DND-41 (cell line): ENCODE measurements at regions not wholly inside any gene's neighbourhood (a gene's known extent, or its start where the extent isn't known, plus 50 kb on each side); places are given as distances from the start of the nearest gene placed in this dataset.
"Not testable (repeated sequence)": the region's sequence is repeated elsewhere in the genome, so short reads cannot be mapped to it uniquely, and the experiment has no call there.

Experiments
- ATAC-seq: fragments of 200-7000 bp; cut with Tn5 transposase; 3 replicates; pipeline ENCODE4 v1.9.1; 2021; ENCODE audit warnings: low read depth; ENCODE audit not compliant: insufficient read depth
- DNase-seq: peaks from one replicate; pipeline ENCODE4 v3.0.0-alpha.2; 2020
- H2AFZ ChIP-seq: 2 replicates; pipeline ENCODE4 v1.6.0; 2012; ENCODE audit warnings: low read depth, low read length
- H3K27ac ChIP-seq: 2 replicates; pipeline ENCODE4 v1.5.1; 2012; ENCODE audit warnings: low read length, inconsistent platforms
- H3K27me3 ChIP-seq: fragments of 200-600 bp; sonication (generic); 2 replicates; pipeline ENCODE4 v1.6.0; 2012; ENCODE audit warnings: low read length, mild to moderate bottlenecking, inconsistent platforms; ENCODE audit not compliant: insufficient read depth, poor library complexity
- H3K36me3 ChIP-seq: 2 replicates; pipeline ENCODE4 v1.5.1; 2012; ENCODE audit warnings: low read length, inconsistent platforms; ENCODE audit not compliant: insufficient read depth
- H3K4me1 ChIP-seq: 2 replicates; pipeline ENCODE4 v1.5.1; 2012; ENCODE audit warnings: mild to moderate bottlenecking, low read length; ENCODE audit not compliant: insufficient read depth
- H3K4me2 ChIP-seq: 2 replicates; pipeline ENCODE4 v1.6.0; 2012; ENCODE audit warnings: mild to moderate bottlenecking, moderate library complexity, low read length, inconsistent platforms; ENCODE audit not compliant: insufficient read depth
- H3K4me3 ChIP-seq, 2 experiments: fragments of 200-600 bp in 1 of 2; shearing (Covaris generic) in 1 of 2; 2 replicates each; pipeline ENCODE4 v1.5.1; 2012 to 2016; ENCODE audit warnings: inconsistent platforms in 2 of 2, low read length in 2 of 2, mild to moderate bottlenecking in 2 of 2, low read depth in 1 of 2, moderate library complexity in 1 of 2
- H3K79me2 ChIP-seq: 2 replicates; pipeline ENCODE4 v1.6.0; 2012; ENCODE audit warnings: low read length, inconsistent platforms; ENCODE audit not compliant: insufficient read depth
- H3K9ac ChIP-seq: 2 replicates; pipeline ENCODE4 v1.6.0; 2012; ENCODE audit warnings: low read depth, mild to moderate bottlenecking, inconsistent platforms, low read length, moderate library complexity
- H3K9me3 ChIP-seq: 2 replicates; pipeline ENCODE4 v1.5.1; 2012; ENCODE audit warnings: low read length, moderate library complexity, mild to moderate bottlenecking, inconsistent platforms; ENCODE audit not compliant: insufficient read depth, severe bottlenecking
- H4K20me1 ChIP-seq: 2 replicates; pipeline ENCODE4 v1.6.0; 2012; ENCODE audit warnings: low read length; ENCODE audit not compliant: insufficient read depth
- CTCF ChIP-seq: IDR thresholded peaks from 2 replicates; pipeline ENCODE4 v1.5.1; 2012; ENCODE audit warnings: borderline replicate concordance, low read length, moderate library complexity, mild to moderate bottlenecking; ENCODE audit not compliant: poor library complexity, severe bottlenecking; ENCODE audit errors: extremely low read depth
- EZH2 ChIP-seq: IDR thresholded peaks from 3 replicates; pipeline ENCODE4 v1.6.1; 2012; ENCODE audit warnings: borderline replicate concordance, low read depth, mild to moderate bottlenecking, moderate library complexity, low read length, inconsistent platforms; ENCODE audit not compliant: severe bottlenecking

- Histone ChIP-seq H3K9ac (no peak overlapping the region), H3K4me1 (peaks cover 14% of the 10 kb centered on the region), H3K36me3 (no peaks in the 10 kb centered on the region), H3K27ac (no peak overlapping the region), H3K9me3 (no peaks in the 10 kb centered on the region), H3K4me3 (no peak overlapping the region), H3K4me2 (no peak overlapping the region), H3K27me3 (no peaks in the 10 kb centered on the region), H4K20me1 (no peaks in the 10 kb centered on the region), H2AFZ (no peak overlapping the region), H3K79me2 (no peaks in the 10 kb centered on the region)
- TF ChIP-seq CTCF (no peak), EZH2 (no peak)
- DNase-seq (no peak), ATAC-seq (no peak)
Observed at GRCh38 chr15:58362262-58362922, 69.4 kb upstream of the LIPC start.

- H3K27ac ChIP-seq, H3K36me3 ChIP-seq, H3K9ac ChIP-seq, H3K79me2 ChIP-seq, H3K4me2 ChIP-seq, H3K9me3 ChIP-seq, H4K20me1 ChIP-seq, H2AFZ ChIP-seq, H3K27me3 ChIP-seq, H3K4me3 ChIP-seq: not testable (repeated sequence)
- DNase-seq (peak; percentile 72), ATAC-seq (peak; percentile 55)
- peaks cover 14% of the 10 kb centered on the region for H3K4me1 ChIP-seq
Observed at GRCh38 chr15:58363118-58363517, 68.7 kb upstream of the LIPC start.

- DNase-seq, H3K4me3 ChIP-seq, H3K27ac ChIP-seq, H2AFZ ChIP-seq, H3K79me2 ChIP-seq, H3K9ac ChIP-seq, H3K4me2 ChIP-seq, H4K20me1 ChIP-seq, H3K9me3 ChIP-seq, H3K27me3 ChIP-seq, ATAC-seq, H3K36me3 ChIP-seq: not testable (repeated sequence)
- peaks cover 14% of the 10 kb centered on the region for H3K4me1 ChIP-seq
Observed at GRCh38 chr15:58363673-58364072, 68.1 kb upstream of the LIPC start.

GRCh38 chr15:58365098-58365497, 66.7 kb upstream of the LIPC start:
- not testable (repeated sequence) for H3K9ac ChIP-seq, H3K9me3 ChIP-seq, H3K27ac ChIP-seq, H3K36me3 ChIP-seq, ATAC-seq, H3K4me3 ChIP-seq, H3K79me2 ChIP-seq, H2AFZ ChIP-seq, H4K20me1 ChIP-seq, H3K27me3 ChIP-seq, H3K4me2 ChIP-seq, DNase-seq
- H3K4me1 ChIP-seq: peaks cover 14% of the 10 kb centered on the region

GRCh38 chr15:58369261-58369701, 62.5 kb upstream of the LIPC start:
- H3K27ac ChIP-seq: no peak overlapping the region
- no peak overlapping the region for H2AFZ ChIP-seq
- peaks cover 7% of the 10 kb centered on the region for H3K9me3 ChIP-seq
- TF ChIP-seq CTCF (no peak), EZH2 (no peak)
- DNase-seq: peak; percentile 23
- H3K27me3 ChIP-seq: no peaks in the 10 kb centered on the region
- H3K9ac ChIP-seq: no peak overlapping the region
- no peaks in the 10 kb centered on the region for H4K20me1 ChIP-seq
- peak; percentile 58; the same call in 2 of the 3 replicates for ATAC-seq
- no peak overlapping the region for H3K4me3 ChIP-seq
- no peaks in the 10 kb centered on the region for H3K36me3 ChIP-seq
- H3K4me1 ChIP-seq: no peaks in the 10 kb centered on the region
- no peak overlapping the region for H3K4me2 ChIP-seq
- H3K79me2 ChIP-seq: no peaks in the 10 kb centered on the region
